ENCODE measurements at regions not wholly inside any gene's neighbourhood (a gene's known extent, or its start where the extent isn't known, plus 50 kb on each side); places are given as distances from the start of the nearest gene placed in this dataset.
A peak's percentile ranks its signal among the peaks of the same experiment; 100 is the strongest.
"Not testable (repeated sequence)": the region's sequence is repeated elsewhere in the genome, so short reads cannot be mapped to it uniquely, and the experiment has no call there.

DNA sequence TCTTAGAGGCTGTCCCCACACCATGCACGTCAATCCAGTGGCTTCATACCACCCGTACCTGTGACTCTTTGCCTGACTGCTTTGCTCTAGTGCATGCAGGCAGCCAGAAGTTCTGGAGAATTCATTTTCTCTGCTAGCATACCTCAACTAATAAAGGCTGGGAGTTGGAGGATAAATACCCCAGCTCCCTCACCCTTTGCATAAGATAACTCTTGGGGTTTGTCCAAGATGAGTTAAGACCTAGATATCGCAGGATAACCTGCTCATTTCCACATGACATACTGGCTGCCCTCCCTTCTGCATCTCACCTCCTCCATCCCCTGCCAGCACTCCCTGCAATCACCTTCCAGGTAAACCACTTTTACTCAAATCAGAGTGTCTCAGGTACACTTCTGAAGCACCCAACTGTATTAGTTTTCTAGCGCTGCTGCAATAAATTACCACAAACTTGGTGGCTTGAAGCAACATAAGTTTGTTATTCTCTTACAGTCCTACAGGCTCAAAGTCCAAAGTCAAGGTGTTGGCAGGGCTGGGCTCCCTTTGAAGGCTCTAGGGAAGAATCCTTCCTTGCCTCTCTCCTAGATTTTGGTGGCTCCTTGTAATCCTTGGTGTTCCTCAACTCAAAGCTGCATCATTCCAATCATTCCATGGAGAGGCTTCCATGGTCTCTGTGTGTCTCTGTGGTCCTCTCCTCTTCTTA, 146.8 kb downstream of the CRLF3 start:
- Histone ChIP-seq H3K9me3 (ENCODE audit: control insufficient read depth, insufficient read depth, low read length) (no peaks in the 10 kb centered on the region; the same call in 1 of the 2 replicates), H3K36me3 (ENCODE audit: control insufficient read depth, insufficient read depth, low read length) (no peaks in the 10 kb centered on the region), H3K27ac (ENCODE audit: low read depth, low read length) (no peak overlapping the region), H3K9ac (ENCODE audit: low read depth, low read length) (no peak overlapping the region), H3K4me3 (ENCODE audit: low read depth, low read length) (no peak overlapping the region), H3K27me3 (ENCODE audit: control insufficient read depth, insufficient read depth, low read length) (no peaks in the 10 kb centered on the region), H3K4me1 (ENCODE audit: control insufficient read depth, insufficient read depth, low read length) (no peaks in the 10 kb centered on the region)

DNA sequence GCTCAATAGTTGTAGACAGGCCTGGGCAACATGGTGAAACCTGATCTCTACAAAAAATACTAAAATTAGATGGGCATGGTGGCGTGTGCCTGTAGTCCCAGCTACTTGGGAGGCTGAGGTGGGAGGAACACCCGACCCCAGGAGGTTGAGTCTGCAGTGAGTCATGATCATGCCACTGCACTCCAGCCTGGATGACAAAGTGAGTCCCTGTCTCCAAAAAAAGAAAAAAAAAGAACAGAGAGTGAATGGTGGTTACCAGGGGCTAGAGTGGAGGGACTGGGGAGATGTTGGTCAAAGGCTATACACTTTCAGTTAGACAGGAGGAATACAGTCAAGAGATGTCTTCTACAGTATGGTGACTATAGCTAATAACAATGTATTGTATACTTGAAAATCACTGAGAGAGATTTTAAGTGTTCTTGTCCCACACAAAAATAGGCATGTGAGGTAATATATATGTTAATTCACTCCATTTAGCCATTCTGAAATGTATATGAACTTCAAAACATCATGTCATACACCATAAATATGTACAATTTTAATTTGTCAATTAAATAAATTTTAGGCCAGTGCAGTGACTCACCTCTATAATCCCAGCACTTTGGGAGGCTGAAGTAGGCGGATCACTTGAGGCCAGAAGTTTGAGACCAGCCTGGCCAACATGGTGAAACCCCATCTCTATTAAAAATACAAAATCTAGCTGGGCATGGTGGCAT, 148.6 kb downstream of the CRLF3 start:
- H3K4me1 ChIP-seq (ENCODE audit: control insufficient read depth, insufficient read depth, low read length); H3K9ac ChIP-seq (ENCODE audit: low read depth, low read length); H3K4me3 ChIP-seq (ENCODE audit: low read depth, low read length); H3K9me3 ChIP-seq (ENCODE audit: control insufficient read depth, insufficient read depth, low read length); H3K27me3 ChIP-seq (ENCODE audit: control insufficient read depth, insufficient read depth, low read length); H3K27ac ChIP-seq (ENCODE audit: low read depth, low read length); H3K36me3 ChIP-seq (ENCODE audit: control insufficient read depth, insufficient read depth, low read length): not testable (repeated sequence)

DNA sequence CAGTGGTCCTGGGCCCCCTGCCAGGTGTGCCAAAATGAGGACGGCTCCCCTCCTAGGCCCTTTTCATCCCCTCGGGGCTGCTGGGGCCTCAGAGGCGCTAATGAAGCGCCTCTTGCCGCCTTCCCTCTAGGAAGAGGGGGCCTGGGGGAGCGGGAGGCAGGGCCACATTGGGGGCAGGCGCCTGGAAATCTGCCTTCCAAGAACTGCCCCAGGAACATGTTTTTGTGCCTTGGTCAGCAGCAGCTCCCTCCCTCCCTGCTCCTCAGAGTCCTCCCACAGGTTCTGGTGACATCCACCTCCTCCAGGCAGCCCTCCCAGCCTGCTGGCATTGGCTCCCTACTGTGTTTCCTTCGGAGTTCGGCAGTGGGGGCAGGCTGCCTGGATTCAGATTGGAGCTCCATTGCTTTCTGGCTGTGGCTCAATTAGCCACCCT, 155.3 kb downstream of the CRLF3 start:
- Histone ChIP-seq H3K4me3 (ENCODE audit: low read depth, low read length) (peak overlapping the region; percentile 13; the same call in 1 of the 2 replicates), H3K27ac (ENCODE audit: low read depth, low read length) (peak overlapping the region; percentile 77)
- H3K27me3 ChIP-seq (ENCODE audit: control insufficient read depth, insufficient read depth, low read length); H3K36me3 ChIP-seq (ENCODE audit: control insufficient read depth, insufficient read depth, low read length); H3K9me3 ChIP-seq (ENCODE audit: control insufficient read depth, insufficient read depth, low read length); H3K4me1 ChIP-seq (ENCODE audit: control insufficient read depth, insufficient read depth, low read length); H3K9ac ChIP-seq (ENCODE audit: low read depth, low read length): not testable (repeated sequence)

DNA sequence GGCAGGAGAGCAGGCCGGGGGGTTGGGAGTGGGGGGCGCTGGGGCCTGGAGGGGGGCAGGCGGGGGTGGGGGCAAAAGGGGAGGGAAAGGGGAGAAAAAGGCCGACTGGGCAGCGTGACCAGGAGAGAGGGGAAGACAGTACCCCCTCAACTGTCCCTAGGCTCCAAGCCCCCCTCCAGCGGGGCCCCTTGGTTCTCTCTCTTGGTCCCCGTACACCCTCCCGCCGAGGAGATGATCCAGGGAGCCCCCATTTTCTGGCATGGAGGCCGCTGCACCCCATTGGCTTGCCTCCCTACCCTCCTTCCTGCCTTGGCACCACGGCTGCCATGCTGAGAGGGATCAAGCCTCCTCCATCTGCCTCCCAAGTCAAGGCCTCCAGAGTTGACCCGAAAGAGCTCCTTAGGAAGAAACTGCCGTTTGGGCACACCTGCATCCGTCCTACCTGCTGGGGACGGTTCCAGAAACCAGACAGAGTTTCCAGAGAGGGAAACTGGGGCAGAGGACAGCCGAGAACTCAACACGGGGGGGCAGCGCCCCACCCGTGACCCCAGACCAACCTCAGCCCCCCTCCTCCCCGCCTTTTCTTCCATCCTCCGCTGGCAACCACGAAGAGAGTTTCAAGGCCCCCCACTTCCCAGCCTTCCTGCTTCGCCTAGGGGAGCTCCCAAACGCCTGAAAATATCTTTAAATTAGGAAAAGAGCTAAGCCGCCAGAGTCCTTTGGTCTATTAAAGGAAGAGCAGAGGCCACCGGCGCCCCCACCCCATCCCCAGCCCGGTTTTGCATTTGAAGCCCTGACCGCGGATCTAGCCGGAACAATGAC, 155.9 kb downstream of the CRLF3 start:
- not testable (repeated sequence) for H3K4me3 ChIP-seq (ENCODE audit: low read depth, low read length); H3K9ac ChIP-seq (ENCODE audit: low read depth, low read length); H3K27ac ChIP-seq (ENCODE audit: low read depth, low read length)

DNA sequence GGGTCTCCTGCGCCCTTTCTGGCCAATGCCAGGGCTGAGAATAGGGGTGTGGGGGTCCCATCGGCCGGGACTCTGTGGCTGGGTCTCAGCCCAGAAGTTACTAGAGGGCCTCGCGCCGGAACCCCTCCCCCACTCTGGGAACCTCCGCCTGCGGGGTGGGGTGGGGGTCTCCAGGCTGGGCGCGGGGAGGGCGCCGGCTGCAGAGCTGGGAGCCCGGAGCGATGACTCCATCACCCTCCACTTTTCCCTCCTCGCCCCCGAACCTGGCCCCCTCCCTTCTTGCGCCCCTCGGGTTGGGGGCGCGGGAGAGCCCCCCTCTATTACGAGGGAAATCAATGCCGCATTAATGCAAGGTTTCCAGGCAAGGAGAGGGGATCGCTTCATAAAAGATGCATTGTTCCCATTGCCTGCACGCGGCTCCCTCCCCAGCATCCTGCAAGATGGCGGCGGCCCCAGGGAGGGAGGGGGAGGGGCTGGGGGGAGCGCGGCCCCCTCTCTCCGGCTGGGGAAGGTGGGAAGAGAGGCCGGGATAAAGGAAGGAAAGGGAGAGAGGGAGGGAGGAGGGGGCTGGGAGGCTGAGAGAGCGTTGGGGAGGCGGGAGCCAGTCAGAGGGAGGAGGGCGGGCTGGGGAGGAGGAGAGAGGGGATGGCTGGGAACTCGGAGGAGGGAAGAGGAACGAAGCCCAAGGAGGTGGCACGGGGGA, 156.7 kb downstream of the CRLF3 start:
- not testable (repeated sequence) for H3K27me3 ChIP-seq (ENCODE audit: control insufficient read depth, insufficient read depth, low read length); H3K9me3 ChIP-seq (ENCODE audit: control insufficient read depth, insufficient read depth, low read length); H3K36me3 ChIP-seq (ENCODE audit: control insufficient read depth, insufficient read depth, low read length); H3K9ac ChIP-seq (ENCODE audit: low read depth, low read length); H3K4me1 ChIP-seq (ENCODE audit: control insufficient read depth, insufficient read depth, low read length)
- Histone ChIP-seq H3K27ac (ENCODE audit: low read depth, low read length) (peak overlapping the region; percentile 90), H3K4me3 (ENCODE audit: low read depth, low read length) (peak overlapping the region; percentile 59; the same call in 1 of the 2 replicates)

More for the DNA sequence above, 155.9 kb downstream of the CRLF3 start:
- not testable (repeated sequence) for H3K4me1 ChIP-seq (ENCODE audit: control insufficient read depth, insufficient read depth, low read length); H3K27me3 ChIP-seq (ENCODE audit: control insufficient read depth, insufficient read depth, low read length); H3K9me3 ChIP-seq (ENCODE audit: control insufficient read depth, insufficient read depth, low read length); H3K36me3 ChIP-seq (ENCODE audit: control insufficient read depth, insufficient read depth, low read length)

DNA sequence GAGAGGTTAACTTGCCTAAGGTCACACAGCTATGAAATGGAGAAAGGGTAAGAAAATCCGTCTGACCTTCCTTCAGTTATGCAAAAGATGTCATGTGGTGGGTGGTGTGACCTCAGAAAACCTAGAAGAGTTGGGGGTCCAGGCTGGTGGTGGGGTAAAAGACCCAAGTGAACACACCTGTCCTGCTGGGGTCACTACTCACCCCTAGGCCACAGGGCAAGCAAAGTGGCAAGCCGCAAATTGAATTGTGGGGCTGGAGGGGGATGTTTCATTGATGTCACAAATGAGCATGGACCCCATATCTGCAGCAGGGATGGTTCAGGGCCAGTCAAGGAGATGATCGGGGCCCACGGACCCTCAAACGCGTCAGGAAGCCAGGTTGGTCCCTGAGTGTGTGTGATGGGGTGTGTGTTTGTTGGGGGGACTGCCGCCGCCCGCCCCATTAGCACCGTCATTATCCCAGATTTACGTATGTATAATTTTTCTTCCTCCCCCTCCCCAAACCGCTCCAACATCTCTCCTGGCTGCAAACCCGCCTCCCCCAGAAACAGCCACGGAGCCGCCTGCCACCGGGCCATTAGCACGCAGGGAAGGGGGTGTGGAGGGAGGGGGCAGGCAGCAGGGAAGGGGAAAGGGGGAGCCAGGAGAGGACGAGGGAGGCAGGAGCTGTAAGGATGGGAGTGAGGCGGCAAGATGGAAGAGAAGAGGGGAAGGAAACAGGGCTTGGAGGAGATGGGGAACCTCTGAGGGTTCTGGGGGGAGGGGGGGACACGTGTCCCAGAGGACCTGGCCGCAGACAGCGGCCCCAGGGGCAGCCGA, 157.4 kb downstream of the CRLF3 start:
- Histone ChIP-seq H3K27ac (ENCODE audit: low read depth, low read length) (peak overlapping the region; percentile 90), H3K4me3 (ENCODE audit: low read depth, low read length) (peak overlapping the region; percentile 59)
- not testable (repeated sequence) for H3K9me3 ChIP-seq (ENCODE audit: control insufficient read depth, insufficient read depth, low read length); H3K27me3 ChIP-seq (ENCODE audit: control insufficient read depth, insufficient read depth, low read length); H3K4me1 ChIP-seq (ENCODE audit: control insufficient read depth, insufficient read depth, low read length); H3K9ac ChIP-seq (ENCODE audit: low read depth, low read length); H3K36me3 ChIP-seq (ENCODE audit: control insufficient read depth, insufficient read depth, low read length)

DNA sequence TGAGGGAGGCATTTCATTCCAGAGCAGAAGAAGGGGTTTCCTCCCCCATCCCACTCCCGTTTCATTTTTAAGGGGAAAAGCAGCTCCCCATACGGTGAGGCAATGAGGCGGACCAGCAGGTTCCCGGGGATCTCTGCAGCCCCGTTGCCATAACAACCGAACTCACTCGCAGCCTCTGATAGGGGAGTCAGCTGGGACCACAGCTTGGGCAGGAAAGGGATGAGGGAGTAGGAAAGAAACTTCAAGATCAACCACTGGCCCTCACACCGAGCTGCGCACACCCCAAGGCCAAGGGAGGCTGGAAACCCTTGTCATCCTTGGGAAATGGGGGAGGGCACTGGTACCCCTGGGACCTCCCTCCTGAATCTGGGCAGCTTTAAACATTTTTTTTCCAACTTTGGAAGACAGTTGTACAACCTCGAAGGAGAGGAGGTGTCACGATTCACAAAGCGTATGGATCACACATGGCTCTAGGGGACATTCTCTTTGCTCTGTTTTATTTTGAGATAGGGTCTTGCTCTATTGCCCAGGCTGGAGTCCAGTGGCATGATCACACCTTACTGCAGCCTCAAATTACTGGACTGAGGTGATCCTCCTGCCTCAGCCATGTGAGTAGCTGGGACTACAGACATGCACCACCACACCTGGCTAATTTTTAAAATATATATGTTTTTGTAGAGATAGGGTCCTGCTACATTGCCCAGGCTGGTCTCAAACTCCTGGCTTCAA, 160.6 kb downstream of the CRLF3 start:
- H3K4me1 ChIP-seq (ENCODE audit: control insufficient read depth, insufficient read depth, low read length); H3K4me3 ChIP-seq (ENCODE audit: low read depth, low read length); H3K9ac ChIP-seq (ENCODE audit: low read depth, low read length); H3K27me3 ChIP-seq (ENCODE audit: control insufficient read depth, insufficient read depth, low read length); H3K27ac ChIP-seq (ENCODE audit: low read depth, low read length); H3K36me3 ChIP-seq (ENCODE audit: control insufficient read depth, insufficient read depth, low read length); H3K9me3 ChIP-seq (ENCODE audit: control insufficient read depth, insufficient read depth, low read length): not testable (repeated sequence)

DNA sequence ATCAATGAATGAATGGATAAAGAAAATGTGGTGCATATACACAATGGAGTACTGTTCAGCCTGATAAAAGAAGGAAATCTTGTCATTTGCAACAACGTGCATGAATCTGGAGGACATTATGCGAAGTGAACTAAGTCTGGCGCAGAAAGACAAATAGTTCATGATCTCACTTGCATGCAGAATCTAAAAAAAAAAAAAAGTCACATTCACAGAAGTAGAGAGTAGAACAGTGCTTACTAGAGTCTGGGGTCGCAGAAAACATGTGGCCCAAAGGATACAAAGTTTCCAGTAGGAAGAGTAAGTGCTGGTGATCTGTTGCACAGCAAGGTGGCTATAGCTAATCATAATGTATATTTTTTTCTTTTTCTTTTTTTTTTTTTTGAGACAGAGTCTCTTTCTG, 167.3 kb downstream of the CRLF3 start:
- H3K4me1 ChIP-seq (ENCODE audit: control insufficient read depth, insufficient read depth, low read length); H3K27me3 ChIP-seq (ENCODE audit: control insufficient read depth, insufficient read depth, low read length); H3K36me3 ChIP-seq (ENCODE audit: control insufficient read depth, insufficient read depth, low read length); H3K4me3 ChIP-seq (ENCODE audit: low read depth, low read length); H3K27ac ChIP-seq (ENCODE audit: low read depth, low read length); H3K9ac ChIP-seq (ENCODE audit: low read depth, low read length); H3K9me3 ChIP-seq (ENCODE audit: control insufficient read depth, insufficient read depth, low read length): not testable (repeated sequence)

DNA sequence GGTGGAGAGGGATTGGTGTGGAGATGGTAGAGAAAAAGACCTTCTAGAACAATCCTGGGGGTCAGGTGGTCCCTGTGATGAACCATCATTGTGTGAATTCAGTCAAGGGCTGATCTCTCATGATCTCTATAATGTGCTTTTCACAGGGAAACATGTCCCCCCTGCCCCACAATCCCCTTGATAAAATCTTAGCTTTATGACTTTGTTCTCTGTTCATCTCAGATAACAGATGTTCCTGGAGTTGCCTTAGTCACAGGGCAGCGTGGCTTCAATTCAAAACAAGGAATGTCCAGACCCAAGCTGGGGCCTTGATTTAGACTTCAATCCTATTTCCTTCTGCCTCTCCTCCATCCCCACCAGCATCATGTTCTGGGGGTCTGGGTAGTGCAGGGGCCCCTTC, 171.5 kb downstream of the CRLF3 start:
- not testable (repeated sequence) for H3K4me3 ChIP-seq (ENCODE audit: low read depth, low read length); H3K9ac ChIP-seq (ENCODE audit: low read depth, low read length); H3K9me3 ChIP-seq (ENCODE audit: control insufficient read depth, insufficient read depth, low read length); H3K36me3 ChIP-seq (ENCODE audit: control insufficient read depth, insufficient read depth, low read length); H3K27me3 ChIP-seq (ENCODE audit: control insufficient read depth, insufficient read depth, low read length); H3K27ac ChIP-seq (ENCODE audit: low read depth, low read length); H3K4me1 ChIP-seq (ENCODE audit: control insufficient read depth, insufficient read depth, low read length)

DNA sequence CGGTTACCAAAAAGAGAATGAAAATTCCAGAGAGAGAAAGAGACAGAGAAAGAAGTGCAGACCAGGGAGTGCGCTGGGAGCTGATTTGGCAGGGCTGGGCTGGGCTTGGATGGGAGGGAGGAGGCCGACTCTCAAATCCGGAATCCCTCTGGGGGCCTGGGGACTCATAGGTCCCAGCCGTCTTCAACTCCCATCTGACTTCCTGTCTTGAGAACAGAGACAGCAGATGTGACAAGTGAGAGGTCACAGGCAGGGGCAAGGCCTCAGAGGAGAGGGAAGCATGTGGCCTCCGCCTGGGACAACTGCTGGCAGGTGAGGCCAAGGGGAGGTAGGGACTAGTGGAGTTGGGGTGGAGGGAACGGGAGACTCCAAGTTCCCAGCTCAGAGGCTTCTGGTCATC, 172.9 kb downstream of the GOSR1 start:
- not testable (repeated sequence) for H3K9ac ChIP-seq (ENCODE audit: low read depth, low read length); H3K36me3 ChIP-seq (ENCODE audit: control insufficient read depth, insufficient read depth, low read length); H3K9me3 ChIP-seq (ENCODE audit: control insufficient read depth, insufficient read depth, low read length); H3K4me3 ChIP-seq (ENCODE audit: low read depth, low read length); H3K27me3 ChIP-seq (ENCODE audit: control insufficient read depth, insufficient read depth, low read length); H3K4me1 ChIP-seq (ENCODE audit: control insufficient read depth, insufficient read depth, low read length); H3K27ac ChIP-seq (ENCODE audit: low read depth, low read length)

Data from HUES48 (cell line).